ENCODE measurements at regions not wholly inside any gene's neighbourhood (a gene's known extent, or its start where the extent isn't known, plus 50 kb on each side); places are given as distances from the start of the nearest gene placed in this dataset.
"Not testable (repeated sequence)": the region's sequence is repeated elsewhere in the genome, so short reads cannot be mapped to it uniquely, and the experiment has no call there.

DNA sequence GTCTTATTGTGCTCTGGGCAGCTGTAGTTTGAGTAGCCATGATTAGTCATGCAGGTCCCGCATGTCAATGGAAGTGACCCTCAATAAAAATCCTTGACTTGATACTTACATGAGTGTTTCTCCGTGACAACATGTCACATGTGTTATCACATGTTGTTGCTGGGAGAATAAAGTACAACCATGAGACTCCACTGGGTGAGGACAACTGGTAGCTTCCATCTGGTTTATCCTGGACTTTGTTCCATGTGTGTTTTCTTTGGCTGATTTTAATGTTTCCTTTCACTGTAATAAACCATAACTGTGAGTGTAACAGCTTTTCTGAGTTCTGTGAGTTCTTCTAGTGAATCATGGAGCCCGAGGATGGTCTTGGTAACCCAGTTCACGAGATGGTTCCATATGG, 63.1 kb upstream of the NDN start:
- H3K4me3 Mint-ChIP-seq = no peak overlapping the region
- no peaks in the 10 kb centered on the region for H3K36me3 Mint-ChIP-seq
- no peaks in the 10 kb centered on the region for H3K4me1 Mint-ChIP-seq

DNA sequence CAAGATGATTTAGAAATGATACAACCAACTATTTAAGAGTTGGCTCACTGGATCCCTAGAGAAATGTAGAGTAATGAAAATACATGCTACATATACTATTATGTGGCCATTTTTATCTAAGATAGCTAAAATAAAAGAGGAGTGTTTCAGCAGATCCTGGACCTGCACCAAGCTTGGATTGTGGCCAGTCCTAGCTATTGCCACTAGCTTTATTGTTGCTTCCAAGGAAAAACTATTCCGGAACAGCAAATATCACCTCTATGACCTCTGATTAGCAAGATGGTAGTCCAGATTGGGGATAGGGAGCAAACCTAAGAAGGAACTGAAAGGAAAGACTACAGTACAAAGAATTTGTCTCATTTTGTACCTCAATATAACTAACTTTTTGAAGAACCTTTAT, 63.7 kb upstream of the NDN start:
- Mint-ChIP-seq H3K4me3 (no peak overlapping the region), H3K36me3 (no peaks in the 10 kb centered on the region), H3K9me3 (peaks cover 2% of the 10 kb centered on the region), H3K4me1 (no peaks in the 10 kb centered on the region), H3K27ac (no peak overlapping the region), H3K27me3 (no peaks in the 10 kb centered on the region)
- DNase-seq = no peak

More for the DNA sequence above, 63.1 kb upstream of the NDN start:
- Mint-ChIP-seq H3K27me3 (no peaks in the 10 kb centered on the region), H3K27ac (no peak overlapping the region), H3K9me3 (peaks cover 2% of the 10 kb centered on the region)
- no peak for DNase-seq

DNA sequence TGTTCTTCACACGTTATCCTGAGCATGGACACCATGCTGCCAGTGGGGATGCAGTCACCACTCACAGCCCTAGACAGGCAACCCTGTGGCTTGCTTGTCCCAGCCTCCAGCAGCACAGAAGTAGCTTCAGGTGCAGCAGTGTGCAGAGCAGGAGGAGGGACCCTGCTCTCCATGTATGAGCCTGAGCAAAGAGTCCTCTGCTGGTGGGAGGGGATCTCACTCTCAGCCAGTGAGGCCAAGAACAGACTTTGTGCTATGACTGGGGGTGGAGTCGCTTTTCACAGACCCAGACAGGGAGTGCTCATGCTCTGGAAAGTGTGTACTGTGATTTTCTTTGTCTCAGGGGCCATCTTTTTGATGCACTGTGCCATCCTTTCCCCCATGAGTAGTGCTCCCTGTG, 66.1 kb upstream of the NDN start:
- Mint-ChIP-seq H3K4me3 (no peak overlapping the region), H3K9me3 (no peaks in the 10 kb centered on the region), H3K27ac (no peak overlapping the region), H3K36me3 (no peaks in the 10 kb centered on the region), H3K27me3 (no peaks in the 10 kb centered on the region), H3K4me1 (no peaks in the 10 kb centered on the region)
- DNase-seq = no peak

DNA sequence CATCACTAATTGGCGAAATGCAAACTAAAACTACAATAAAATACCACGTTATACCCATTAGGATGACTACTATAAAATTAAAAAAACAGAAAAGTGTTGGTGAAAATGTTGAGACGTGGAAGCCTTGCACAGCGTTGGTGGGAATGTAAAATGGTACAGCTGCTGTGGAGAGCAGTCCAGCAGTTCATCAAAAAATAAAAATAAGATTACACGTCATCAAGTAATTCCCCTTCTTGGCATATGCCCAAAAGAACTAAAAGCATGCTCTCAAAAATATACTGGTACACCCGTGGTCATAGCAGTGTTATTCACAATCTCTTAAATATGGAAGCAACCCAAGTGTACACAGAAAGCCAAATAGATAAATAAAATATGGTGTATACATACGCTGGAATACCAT, 71.8 kb upstream of the NDN start:
- H3K36me3 Mint-ChIP-seq = no peaks in the 10 kb centered on the region
- peaks cover 2% of the 10 kb centered on the region for H3K9me3 Mint-ChIP-seq
- no peak for DNase-seq
- no peaks in the 10 kb centered on the region for H3K27me3 Mint-ChIP-seq
- no peaks in the 10 kb centered on the region for H3K4me1 Mint-ChIP-seq
- H3K27ac Mint-ChIP-seq = no peak overlapping the region
- H3K4me3 Mint-ChIP-seq = no peak overlapping the region

DNA sequence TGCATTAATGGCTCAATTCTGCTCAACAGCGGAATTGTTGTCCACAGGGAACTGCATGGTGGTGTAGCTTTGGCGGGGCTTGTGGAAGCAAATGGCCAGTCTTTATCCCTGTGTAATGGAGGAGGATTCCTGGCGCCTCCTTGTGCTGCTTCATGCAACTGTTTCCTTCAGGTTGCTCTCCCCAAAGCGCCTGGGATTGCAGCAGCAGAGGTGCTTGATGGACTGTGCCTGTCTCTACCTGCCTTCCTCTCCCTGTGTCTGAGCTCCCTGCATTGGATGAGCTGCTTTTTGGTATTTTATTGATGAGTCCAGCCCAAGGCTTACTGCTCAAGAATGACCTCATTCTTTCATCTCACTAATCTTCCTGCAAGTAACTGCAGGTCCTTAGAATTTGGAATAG, 72.9 kb upstream of the NDN start:
- no peaks in the 10 kb centered on the region for H3K27me3 Mint-ChIP-seq
- H3K27ac Mint-ChIP-seq = no peak overlapping the region
- no peak overlapping the region for H3K4me3 Mint-ChIP-seq
- H3K4me1 Mint-ChIP-seq = no peaks in the 10 kb centered on the region
- DNase-seq = no peak
- H3K36me3 Mint-ChIP-seq = no peaks in the 10 kb centered on the region
- H3K9me3 Mint-ChIP-seq = peaks cover 4% of the 10 kb centered on the region

DNA sequence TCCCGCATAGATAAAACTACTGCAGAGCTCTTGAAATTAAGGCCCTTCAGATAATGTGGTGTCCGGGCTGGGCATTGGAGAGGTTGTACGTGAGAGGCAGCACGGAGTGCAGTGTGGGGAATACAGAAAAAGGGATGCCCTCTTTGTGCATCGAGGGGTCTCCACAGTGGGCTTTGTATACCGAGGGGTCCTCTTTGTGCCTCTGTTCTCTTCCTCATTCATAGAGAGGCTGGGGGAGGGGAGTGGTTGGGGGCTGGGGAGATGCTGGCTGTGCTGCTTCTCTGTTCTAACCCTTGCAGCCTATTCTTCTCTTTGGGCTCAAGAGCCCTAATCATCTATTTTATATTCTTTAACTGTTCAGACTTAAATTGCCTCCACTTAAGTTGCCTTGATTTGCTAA, 74.3 kb upstream of the NDN start:
- no peaks in the 10 kb centered on the region for H3K27me3 Mint-ChIP-seq
- no peak overlapping the region for H3K27ac Mint-ChIP-seq

DNA sequence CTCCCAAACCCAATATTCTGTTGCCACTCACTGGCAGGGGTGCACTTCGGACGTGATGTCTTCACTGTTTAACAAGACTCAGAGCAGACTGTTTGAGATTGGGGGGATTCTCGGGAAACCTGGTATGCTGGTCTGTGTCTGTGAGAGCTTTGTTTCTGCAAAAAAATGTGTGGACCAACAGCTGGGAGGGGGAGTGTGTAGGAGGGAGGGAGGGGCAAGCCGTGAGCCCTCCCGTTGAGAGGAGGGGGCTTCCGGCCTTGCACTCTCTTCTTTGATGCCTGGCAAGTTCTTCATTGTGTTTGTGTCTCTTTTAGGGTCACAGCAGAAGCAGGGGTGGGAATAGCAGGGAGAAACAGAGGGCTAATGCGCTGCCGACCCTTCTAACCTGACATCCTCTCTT, 74.9 kb upstream of the NDN start:
- DNase-seq = no peak
- Mint-ChIP-seq H3K4me3 (no peak overlapping the region), H3K9me3 (peaks cover 9% of the 10 kb centered on the region), H3K4me1 (no peaks in the 10 kb centered on the region), H3K27me3 (no peaks in the 10 kb centered on the region), H3K36me3 (no peaks in the 10 kb centered on the region), H3K27ac (no peak overlapping the region)

More for the DNA sequence above, 74.3 kb upstream of the NDN start:
- H3K36me3 Mint-ChIP-seq = no peaks in the 10 kb centered on the region
- H3K4me3 Mint-ChIP-seq = no peak overlapping the region
- H3K4me1 Mint-ChIP-seq = no peaks in the 10 kb centered on the region
- H3K9me3 Mint-ChIP-seq = peaks cover 8% of the 10 kb centered on the region
- DNase-seq = no peak

DNA sequence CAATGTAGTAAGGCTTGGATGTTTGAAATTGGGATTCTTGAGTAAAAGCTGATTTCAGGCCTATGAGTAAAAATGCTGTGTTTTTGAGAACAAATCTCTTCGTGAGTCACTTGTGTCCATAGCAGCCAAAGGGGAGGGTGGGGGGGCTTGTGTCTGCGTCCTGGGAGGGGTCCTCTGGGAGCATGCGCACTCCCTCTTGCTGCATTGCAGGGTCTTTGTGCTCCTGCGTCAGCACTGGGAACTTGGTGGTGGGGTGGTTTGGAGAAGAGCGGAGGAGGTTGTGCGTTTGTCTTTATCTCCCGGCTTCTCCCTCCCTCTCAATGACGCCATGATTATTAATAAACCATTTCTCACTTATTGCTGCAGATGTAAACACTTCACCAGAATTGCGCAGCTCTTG, 75.9 kb upstream of the NDN start:
- Mint-ChIP-seq H3K9me3 (peaks cover 9% of the 10 kb centered on the region), H3K27me3 (no peaks in the 10 kb centered on the region), H3K27ac (no peak overlapping the region)

DNA sequence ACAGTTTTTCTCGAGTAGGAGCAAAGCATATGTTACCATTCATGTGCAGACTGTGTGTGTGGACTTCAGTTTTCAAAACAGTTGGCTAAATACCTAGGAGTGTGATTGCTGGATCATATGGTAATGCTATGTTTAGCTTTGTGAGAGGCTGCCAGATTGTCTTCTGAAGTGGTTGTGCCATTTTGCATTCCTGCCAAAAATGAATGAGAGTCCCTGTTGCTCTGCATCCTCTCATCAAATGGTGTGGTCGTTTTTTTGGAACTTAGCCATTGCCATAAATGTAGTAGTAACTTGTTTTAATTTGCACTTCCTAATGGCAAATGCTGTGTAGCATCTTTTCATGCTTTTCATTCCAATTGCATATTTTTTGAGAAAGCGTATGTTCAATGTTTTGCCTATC, 77.2 kb upstream of the NDN start:
- Mint-ChIP-seq H3K36me3 (no peaks in the 10 kb centered on the region), H3K27me3 (no peaks in the 10 kb centered on the region), H3K9me3 (peaks cover 11% of the 10 kb centered on the region), H3K4me3 (no peak overlapping the region), H3K27ac (no peak overlapping the region), H3K4me1 (no peaks in the 10 kb centered on the region)
- DNase-seq = no peak

More for the DNA sequence above, 75.9 kb upstream of the NDN start:
- no peaks in the 10 kb centered on the region for H3K36me3 Mint-ChIP-seq
- H3K4me3 Mint-ChIP-seq = no peak overlapping the region
- H3K4me1 Mint-ChIP-seq = no peaks in the 10 kb centered on the region
- no peak for DNase-seq

DNA sequence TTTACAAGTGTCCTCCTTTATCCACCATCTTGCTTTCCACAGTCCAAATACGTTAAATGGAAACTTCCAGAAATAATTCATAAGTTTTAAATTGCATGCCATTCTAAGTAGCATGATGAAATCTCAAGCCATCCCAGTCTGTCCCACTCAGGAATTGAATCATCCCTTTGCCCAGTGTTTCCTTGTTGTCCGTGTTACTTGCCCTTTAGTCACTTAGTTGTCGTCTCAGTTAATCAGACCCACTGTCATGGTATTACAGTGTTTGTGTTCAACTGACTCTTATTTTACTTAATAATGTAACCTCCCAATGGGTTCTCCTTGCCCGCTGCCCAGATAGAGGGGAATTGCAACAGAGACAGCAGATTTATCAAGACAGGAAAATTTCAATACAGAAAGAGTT, 77.6 kb upstream of the NDN start:
- H3K4me3 Mint-ChIP-seq = no peak overlapping the region

DNA sequence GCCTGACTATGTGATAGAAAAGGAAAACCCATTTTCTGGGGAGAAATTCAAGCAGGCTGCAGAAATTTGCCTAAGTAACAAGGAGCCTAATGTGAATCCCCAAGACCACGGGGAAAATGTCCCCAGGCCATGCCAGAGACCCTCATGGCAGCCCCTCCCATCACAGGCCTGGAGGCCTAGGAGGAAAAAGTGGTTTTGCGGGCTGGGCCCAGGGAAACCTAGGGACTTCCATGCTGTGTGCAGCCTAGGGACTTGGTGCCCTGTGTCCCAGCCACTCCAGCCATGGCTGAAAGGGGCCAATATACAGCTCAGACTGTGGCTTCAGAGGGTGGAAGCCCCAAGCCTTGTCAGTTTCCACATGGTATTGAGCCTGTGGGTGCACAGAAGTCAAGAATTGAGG, 79.7 kb upstream of the NDN start:
- H3K27me3 Mint-ChIP-seq, DNase-seq, H3K27ac Mint-ChIP-seq, H3K36me3 Mint-ChIP-seq, H3K4me1 Mint-ChIP-seq, H3K4me3 Mint-ChIP-seq: not testable (repeated sequence)
- H3K9me3 Mint-ChIP-seq = peaks cover 19% of the 10 kb centered on the region

More for the DNA sequence above, 77.6 kb upstream of the NDN start:
- Mint-ChIP-seq H3K27me3 (no peaks in the 10 kb centered on the region), H3K4me1 (no peaks in the 10 kb centered on the region), H3K9me3 (peaks cover 11% of the 10 kb centered on the region), H3K36me3 (no peaks in the 10 kb centered on the region), H3K27ac (no peak overlapping the region)
- DNase-seq = no peak

DNA sequence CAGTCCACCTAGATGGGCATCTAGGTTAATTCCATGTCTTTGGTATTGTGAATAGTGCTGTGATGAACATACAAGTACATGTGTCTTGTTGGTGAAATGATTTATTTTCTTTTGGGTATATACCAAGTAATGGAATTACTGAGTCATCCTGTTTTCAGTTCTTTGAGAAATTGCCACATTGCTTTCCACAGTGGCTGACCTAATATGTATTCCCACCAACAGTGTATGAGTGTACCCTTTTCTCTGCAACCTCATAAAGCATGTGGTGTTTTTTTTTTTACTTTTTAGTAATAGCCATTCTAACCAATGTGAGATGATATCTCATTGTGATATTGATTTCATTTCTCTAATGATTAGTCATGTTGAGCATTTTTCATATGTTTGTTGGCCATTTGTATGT, 86.0 kb upstream of the NDN start:
- no peak overlapping the region for H3K4me3 Mint-ChIP-seq
- no peak for DNase-seq
- H3K27me3 Mint-ChIP-seq = peaks cover under 1% of the 10 kb centered on the region
- no peaks in the 10 kb centered on the region for H3K36me3 Mint-ChIP-seq
- no peaks in the 10 kb centered on the region for H3K4me1 Mint-ChIP-seq
- H3K9me3 Mint-ChIP-seq = peaks cover 20% of the 10 kb centered on the region
- no peak overlapping the region for H3K27ac Mint-ChIP-seq

DNA sequence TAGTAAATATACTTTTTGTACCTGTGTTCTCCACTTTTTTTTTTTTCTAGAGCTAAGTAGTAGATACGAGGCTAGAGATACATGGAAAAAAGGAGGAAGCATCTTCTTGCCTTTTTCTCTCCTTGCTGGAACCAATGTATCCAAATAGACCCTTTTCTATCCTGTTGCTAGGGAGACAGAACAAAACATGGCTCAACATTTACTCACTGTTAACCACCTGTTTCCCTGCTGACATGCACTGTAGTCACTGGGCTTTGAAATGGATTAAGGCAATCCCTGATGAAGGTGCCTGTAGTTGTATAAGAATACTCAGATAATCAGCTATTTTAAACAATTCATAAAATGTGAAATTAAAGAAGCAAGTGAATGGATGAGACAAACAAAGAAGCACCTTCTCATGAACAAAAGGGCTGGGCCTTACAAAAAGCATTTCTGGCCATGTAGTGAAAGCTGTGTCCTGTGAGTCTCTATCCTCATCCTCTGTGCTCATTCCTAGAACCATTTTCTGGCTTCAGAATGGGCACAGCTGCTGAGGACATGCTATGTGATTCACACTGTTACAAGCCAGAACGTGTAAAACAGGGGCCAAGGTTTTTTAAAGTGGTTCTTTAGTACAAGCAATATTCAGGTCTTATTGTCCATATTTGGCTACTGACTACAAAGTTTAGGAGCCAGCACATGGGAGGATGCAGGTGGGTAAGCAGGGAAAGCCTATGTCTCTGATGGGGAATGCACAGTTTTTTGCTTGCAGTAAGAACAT, 100.4 kb upstream of the NDN start:
- Mint-ChIP-seq H3K36me3 (no peaks in the 10 kb centered on the region), H3K4me1 (no peaks in the 10 kb centered on the region), H3K27me3 (no peaks in the 10 kb centered on the region), H3K9me3 (peaks cover 7% of the 10 kb centered on the region), H3K4me3 (no peak overlapping the region), H3K27ac (no peak overlapping the region)
- DNase-seq = no peak

DNA sequence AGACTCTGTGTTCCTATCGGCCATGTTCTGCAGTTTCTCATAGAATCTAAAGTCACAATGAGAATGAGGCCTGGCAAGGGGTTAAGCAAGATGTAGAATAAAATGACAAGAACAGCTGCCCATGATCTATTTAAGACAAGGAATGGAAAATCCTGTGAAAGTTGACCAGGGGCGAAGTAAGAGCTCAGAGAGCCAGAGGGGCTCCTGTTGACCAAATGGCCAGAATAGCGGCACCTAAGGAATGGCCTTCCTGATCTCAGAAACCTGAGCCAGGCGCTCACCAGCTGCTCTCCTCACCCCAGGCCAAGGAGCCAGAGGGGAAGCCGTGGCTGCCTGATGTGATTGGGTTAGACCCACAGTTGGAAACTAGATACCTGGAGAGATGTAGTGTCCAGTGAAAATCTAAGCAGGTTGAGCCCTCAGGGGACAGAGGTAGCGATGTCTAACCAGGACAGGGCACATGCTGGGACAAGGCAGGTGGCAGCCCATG, 106.1 kb upstream of the NDN start:
- no peak for DNase-seq
- no peak overlapping the region for H3K27ac Mint-ChIP-seq
- H3K9me3 Mint-ChIP-seq = peaks cover 4% of the 10 kb centered on the region
- H3K4me1 Mint-ChIP-seq = no peaks in the 10 kb centered on the region
- no peaks in the 10 kb centered on the region for H3K36me3 Mint-ChIP-seq
- H3K27me3 Mint-ChIP-seq = no peaks in the 10 kb centered on the region
- H3K4me3 Mint-ChIP-seq = no peak overlapping the region

DNA sequence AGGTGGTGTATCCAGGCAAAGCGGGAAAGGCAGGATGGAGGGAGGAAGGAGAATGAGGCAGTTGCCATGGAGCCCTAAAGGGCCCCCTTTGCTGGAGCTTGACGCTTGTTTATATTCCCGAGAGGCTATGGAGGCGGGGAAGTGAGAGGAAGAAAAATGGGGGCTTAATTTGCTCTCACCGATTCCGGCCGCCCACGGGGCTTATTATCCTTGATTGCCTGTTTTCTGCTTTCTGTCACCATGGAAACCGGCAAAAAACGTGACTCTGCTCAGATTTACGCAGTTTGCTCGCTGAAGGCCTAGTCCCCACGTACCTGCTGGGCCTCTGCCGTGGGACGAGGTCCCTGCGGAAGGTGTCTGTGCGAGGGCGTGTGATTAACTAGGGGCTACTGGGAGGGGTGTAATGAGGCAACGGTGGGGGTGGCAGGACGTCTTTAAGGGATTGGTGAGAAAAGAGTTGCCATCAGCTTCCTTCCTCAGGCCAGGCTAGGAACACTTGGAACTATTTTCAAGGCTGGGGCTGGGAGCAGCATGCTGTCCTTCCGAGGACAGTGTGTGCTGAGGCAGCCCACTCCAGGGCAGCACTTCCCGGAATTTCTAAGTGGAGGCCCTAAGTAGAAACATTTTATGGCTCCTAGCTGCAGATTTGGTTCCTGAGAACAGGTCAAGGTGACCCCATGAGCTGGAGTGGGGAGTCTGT, 110.8 kb upstream of the NDN start:
- no peaks in the 10 kb centered on the region for H3K27me3 Mint-ChIP-seq
- no peaks in the 10 kb centered on the region for H3K4me1 Mint-ChIP-seq
- no peaks in the 10 kb centered on the region for H3K36me3 Mint-ChIP-seq
- no peak overlapping the region for H3K27ac Mint-ChIP-seq
- no peak overlapping the region for H3K4me3 Mint-ChIP-seq
- no peaks in the 10 kb centered on the region for H3K9me3 Mint-ChIP-seq
- DNase-seq = no peak

DNA sequence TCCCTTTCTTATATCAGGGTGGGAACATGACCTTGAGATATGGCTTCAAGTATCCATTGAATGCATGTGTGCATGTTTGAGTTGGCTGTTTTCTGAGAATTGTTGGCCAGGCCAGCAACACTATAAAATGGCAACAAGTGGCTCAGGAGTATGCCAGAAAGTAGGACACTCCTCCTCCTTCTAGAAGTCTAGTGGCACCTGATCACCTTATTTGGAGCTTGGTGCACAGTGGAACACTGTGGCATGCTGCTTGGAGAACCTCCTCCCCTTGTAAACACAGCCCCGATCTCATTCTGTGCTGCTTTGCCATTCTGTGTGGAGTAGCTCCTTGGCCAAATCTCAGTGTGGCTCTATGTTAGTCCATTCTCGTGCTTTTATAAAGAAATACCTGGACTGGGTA, 114.8 kb upstream of the NDN start:
- Mint-ChIP-seq H3K9me3 (no peaks in the 10 kb centered on the region), H3K4me1 (no peaks in the 10 kb centered on the region), H3K27me3 (no peaks in the 10 kb centered on the region), H3K27ac (no peak overlapping the region), H3K4me3 (no peak overlapping the region), H3K36me3 (no peaks in the 10 kb centered on the region)
- DNase-seq = no peak
